Small intestine (tissue), 7 donors: ENCODE measurements at regions not wholly inside any gene's neighbourhood (a gene's known extent, or its start where the extent isn't known, plus 50 kb on each side); places are given as distances from the start of the nearest gene placed in this dataset.
"Not testable (repeated sequence)": the region's sequence is repeated elsewhere in the genome, so short reads cannot be mapped to it uniquely, and the experiment has no call there.

Experiments
- DNase-seq, 2 donors: peaks; one replicate each; pipeline versions ENCODE4 v3.0.0 to v3.0.0-alpha.2; 2013
- FAIRE-seq: peaks from 2 replicates; lab custom pipeline; 2012; peaks lifted over from hg19 to GRCh38; lab: Jason Lieb, UNC
- H3K27ac ChIP-seq, 3 donors: one replicate each; pipeline ENCODE4 v1.5.1; 2013; ENCODE audit warnings: low read length in 2 of 3, mild to moderate bottlenecking in 2 of 3, control low read depth in 1 of 3, inconsistent platforms in 1 of 3, low read depth in 1 of 3, moderate library complexity in 1 of 3
- H3K27me3 ChIP-seq, 3 donors: one replicate each; pipeline ENCODE4 v1.6.1; 2013; ENCODE audit warnings: low read length in 3 of 3, inconsistent platforms in 1 of 3; ENCODE audit not compliant: control insufficient read depth in 3 of 3, insufficient read depth in 3 of 3
- H3K36me3 ChIP-seq, 3 donors: one replicate each; pipeline ENCODE4 v1.6.1; 2013; ENCODE audit warnings: low read length in 3 of 3, inconsistent platforms in 1 of 3, low read depth in 1 of 3, mild to moderate bottlenecking in 1 of 3, moderate library complexity in 1 of 3; ENCODE audit not compliant: control insufficient read depth in 3 of 3, insufficient read depth in 2 of 3
- H3K4me1 ChIP-seq, 3 donors: one replicate each; pipeline ENCODE4 v1.6.1; 2013; ENCODE audit warnings: low read length in 2 of 3, inconsistent platforms in 1 of 3, low read depth in 1 of 3, mild to moderate bottlenecking in 1 of 3, moderate library complexity in 1 of 3; ENCODE audit not compliant: control insufficient read depth in 3 of 3, insufficient read depth in 2 of 3
- H3K4me3 ChIP-seq, 3 donors: one replicate each; pipeline ENCODE4 v1.5.1; 2013; ENCODE audit warnings: low read length in 3 of 3, control low read depth in 1 of 3, inconsistent platforms in 1 of 3, low read depth in 1 of 3, mild to moderate bottlenecking in 1 of 3, moderate library complexity in 1 of 3
- H3K9me3 ChIP-seq, 2 donors: one replicate each; pipeline ENCODE4 v1.6.1; 2013; ENCODE audit warnings: low read depth in 1 of 2, low read length in 1 of 2; ENCODE audit not compliant: control insufficient read depth in 2 of 2, insufficient read depth in 1 of 2
- WGBS, 3 donors: extraction: QIAGEN DNeasy Blood & Tissue Kit; methylation state at CpG; one replicate each; pipeline ENCODE4 v1.1.7; 2013; 5-methylcytosine and 5-hydroxymethylcytosine counted together
- donor health status: healthy with polysubstance abuse.
- donor health status: control.
- donor health status: control.
- donor health status: Bipolar disorder and iron deficiency.
- donor health status: healthy.

DNA sequence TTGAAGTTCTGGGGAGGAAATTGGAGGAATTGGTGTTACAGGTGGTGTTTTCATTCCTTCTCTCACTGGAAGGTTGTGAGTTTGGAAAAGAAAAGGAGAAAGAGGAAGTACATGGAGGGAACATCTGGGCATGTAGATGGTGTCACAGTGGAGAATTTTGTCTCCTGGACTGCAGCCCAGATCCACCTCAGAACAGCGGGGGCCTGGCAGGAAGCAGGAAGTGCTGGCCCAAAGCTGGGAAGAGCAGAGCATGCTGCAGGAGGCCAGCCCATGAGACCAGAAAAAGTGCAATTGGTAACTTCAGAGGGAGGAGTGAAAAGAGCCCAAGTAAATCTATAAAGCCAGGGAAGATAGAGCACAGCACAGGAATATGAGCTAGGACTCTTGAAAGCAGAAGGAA lies 227.0 kb downstream of the BCL2L11 start:
- no CpG with 5 or more reads among the region's 1 CpG for WGBS, 3 donors
- H3K4me1 ChIP-seq, H3K27me3 ChIP-seq, H3K36me3 ChIP-seq, H3K27ac ChIP-seq, DNase-seq, FAIRE-seq, H3K9me3 ChIP-seq, H3K4me3 ChIP-seq: not testable (repeated sequence)

DNA sequence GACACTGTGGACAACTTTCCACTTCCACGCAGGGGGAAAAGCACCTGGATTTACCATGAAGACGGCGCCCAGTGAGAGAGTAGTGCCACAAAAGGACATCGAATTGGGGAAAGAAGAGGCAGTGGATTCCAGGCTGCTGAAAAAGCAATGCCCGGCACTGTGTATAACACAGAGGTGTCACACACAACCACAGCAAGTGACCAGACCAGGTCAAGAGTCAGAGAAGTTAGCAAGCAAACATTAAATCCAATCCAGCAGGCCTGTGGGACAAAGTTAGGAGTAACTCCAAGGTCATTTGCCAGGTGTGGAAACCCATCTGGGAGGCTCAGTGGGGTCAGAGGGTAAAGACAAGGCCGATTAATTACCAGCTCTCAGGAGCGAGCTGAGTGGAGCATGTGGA lies 227.6 kb downstream of the BCL2L11 start:
- WGBS, 3 donors = 80% methylated on average over 1 of the region's 7 CpGs; no CpG with 5 or more reads in 2 of the 3 donors

GRCh38 chr2:111355022-111355817 lies 234.5 kb downstream of the BCL2L11 start:
- 70 to 90% (median 78%) methylated on average over 7 to 8 of the region's 13 CpGs for WGBS, 3 donors
- not testable (repeated sequence) for H3K4me3 ChIP-seq, DNase-seq, FAIRE-seq, H3K27ac ChIP-seq, H3K27me3 ChIP-seq, H3K9me3 ChIP-seq, H3K36me3 ChIP-seq, H3K4me1 ChIP-seq

More for the DNA sequence above, 227.6 kb downstream of the BCL2L11 start:
- DNase-seq, H3K27ac ChIP-seq, H3K9me3 ChIP-seq, H3K4me1 ChIP-seq, H3K36me3 ChIP-seq, FAIRE-seq, H3K4me3 ChIP-seq, H3K27me3 ChIP-seq: not testable (repeated sequence)

GRCh38 chr2:111355823-111356511 lies 235.3 kb downstream of the BCL2L11 start:
- FAIRE-seq, H3K4me3 ChIP-seq, DNase-seq, H3K27me3 ChIP-seq, H3K27ac ChIP-seq, H3K36me3 ChIP-seq, H3K4me1 ChIP-seq, H3K9me3 ChIP-seq: not testable (repeated sequence)
- 72 to 91% (median 86%) methylated on average over 5 to 10 of the region's 11 CpGs for WGBS, 3 donors

DNA sequence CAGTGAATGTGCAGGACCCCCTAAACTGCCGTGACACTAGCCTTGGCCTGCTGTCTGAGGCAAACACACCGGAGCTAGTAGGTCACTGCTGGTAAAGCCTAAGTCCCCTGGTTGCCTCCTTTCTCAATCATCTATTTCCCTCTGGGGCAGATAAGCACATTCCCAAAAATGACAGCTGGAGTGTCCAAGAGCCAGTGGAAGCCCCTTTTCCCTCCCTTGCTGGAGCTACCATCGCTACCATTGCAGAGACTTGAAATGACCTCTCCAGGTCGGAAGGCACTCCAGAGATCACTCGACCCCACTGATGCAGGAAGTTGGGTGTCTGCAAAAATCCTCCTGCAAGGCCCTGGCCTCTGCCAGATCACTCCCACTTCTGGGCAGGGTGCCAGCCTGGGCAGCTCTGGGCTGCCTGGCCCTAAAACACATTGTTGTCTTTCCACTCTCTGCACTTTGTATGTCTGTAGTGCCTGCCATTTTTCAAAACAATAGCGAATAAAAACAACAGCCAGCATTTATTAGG lies 235.9 kb downstream of the BCL2L11 start:
- not testable (repeated sequence) for FAIRE-seq, H3K9me3 ChIP-seq, H3K36me3 ChIP-seq, H3K27ac ChIP-seq, H3K27me3 ChIP-seq, H3K4me3 ChIP-seq, H3K4me1 ChIP-seq
- peak in 1 of 2 donors; percentile 9 for DNase-seq
- WGBS, 3 donors = 23 to 37% (median 34%) methylated on average over 2 to 5 of the region's 6 CpGs

DNA sequence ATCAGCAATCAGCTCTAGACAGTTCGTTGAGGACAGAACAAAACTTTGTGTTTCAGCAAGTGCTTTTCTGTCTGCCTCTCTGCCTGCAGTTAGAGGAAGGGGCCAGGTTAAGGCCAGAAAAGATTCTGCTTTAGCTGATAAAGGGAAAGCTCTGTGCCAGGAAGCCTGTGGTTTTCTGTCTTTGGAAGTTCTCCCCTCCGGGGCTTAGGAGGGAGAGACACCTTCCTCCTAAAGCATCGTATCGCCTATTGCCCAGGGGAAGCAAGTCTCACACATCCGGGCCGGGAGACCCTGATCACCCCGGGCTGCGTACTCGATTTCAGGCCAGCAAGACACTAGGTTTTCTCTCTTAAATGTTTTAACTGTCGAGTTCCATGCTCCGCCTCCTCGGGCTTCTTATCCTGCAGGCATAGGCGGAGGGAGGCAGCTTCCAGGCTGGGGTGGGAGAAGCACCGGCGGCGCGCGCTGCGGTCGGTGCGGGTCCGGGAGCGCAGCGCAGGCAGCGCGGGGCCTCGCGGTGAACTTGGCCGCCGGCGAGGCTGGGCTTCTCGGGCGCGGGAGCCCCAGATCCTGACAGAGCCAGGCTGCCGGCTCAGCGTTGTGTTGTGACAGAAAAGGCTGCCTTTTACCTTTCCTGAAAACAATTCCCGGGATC lies 245.4 kb downstream of the BCL2L11 start:
- 20 to 27% (median 22%) methylated on average over 29 to 33 of the region's 37 CpGs for WGBS, 3 donors
- FAIRE-seq, H3K27me3 ChIP-seq, H3K27ac ChIP-seq, H3K36me3 ChIP-seq, H3K4me1 ChIP-seq, H3K4me3 ChIP-seq, H3K9me3 ChIP-seq: not testable (repeated sequence)
- peak in 1 of 2 donors; percentile 38 for DNase-seq

DNA sequence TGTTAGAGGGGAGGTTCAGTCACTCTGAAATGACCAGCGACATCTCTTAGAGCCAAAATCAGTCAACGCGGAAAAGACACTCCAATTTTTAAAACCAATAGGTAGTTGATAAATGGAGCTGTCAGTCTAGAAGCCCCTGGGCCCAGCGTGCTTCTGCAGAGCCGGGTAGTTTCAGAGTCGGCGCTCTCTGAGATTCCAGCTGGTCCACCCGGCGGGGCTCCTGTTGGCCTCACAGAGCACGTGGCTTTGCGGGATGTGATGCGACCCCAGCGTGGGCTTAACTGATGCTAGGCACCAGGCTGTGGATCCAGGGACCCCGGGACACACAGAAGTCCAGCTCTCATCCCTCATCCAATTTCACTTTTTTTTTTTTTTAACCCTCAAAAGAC lies 245.9 kb downstream of the BCL2L11 start:
- H3K4me3 ChIP-seq = not testable (repeated sequence)

GRCh38 chr2:111367080-111367479 lies 246.4 kb downstream of the BCL2L11 start:
- H3K4me3 ChIP-seq, H3K27ac ChIP-seq, H3K4me1 ChIP-seq, DNase-seq, FAIRE-seq, H3K27me3 ChIP-seq, H3K9me3 ChIP-seq, H3K36me3 ChIP-seq: not testable (repeated sequence)
- WGBS, 3 donors = 65 to 85% (median 71%) methylated on average over 2 to 3 of the region's 3 CpGs

More for the DNA sequence above, 245.9 kb downstream of the BCL2L11 start:
- WGBS, 3 donors = 20 to 50% (median 42%) methylated on average over 7 to 13 of the region's 14 CpGs
- not testable (repeated sequence) for H3K4me1 ChIP-seq, H3K27me3 ChIP-seq, FAIRE-seq, H3K27ac ChIP-seq, DNase-seq, H3K9me3 ChIP-seq, H3K36me3 ChIP-seq
